ENCODE measurements at regions not wholly inside any gene's neighbourhood (a gene's known extent, or its start where the extent isn't known, plus 50 kb on each side); places are given as distances from the start of the nearest gene placed in this dataset.

- TF ChIP-seq POLR2A (IDR thresholded peaks at IDR 0.05), result no peak
- TF ChIP-seq, protein P1, sequence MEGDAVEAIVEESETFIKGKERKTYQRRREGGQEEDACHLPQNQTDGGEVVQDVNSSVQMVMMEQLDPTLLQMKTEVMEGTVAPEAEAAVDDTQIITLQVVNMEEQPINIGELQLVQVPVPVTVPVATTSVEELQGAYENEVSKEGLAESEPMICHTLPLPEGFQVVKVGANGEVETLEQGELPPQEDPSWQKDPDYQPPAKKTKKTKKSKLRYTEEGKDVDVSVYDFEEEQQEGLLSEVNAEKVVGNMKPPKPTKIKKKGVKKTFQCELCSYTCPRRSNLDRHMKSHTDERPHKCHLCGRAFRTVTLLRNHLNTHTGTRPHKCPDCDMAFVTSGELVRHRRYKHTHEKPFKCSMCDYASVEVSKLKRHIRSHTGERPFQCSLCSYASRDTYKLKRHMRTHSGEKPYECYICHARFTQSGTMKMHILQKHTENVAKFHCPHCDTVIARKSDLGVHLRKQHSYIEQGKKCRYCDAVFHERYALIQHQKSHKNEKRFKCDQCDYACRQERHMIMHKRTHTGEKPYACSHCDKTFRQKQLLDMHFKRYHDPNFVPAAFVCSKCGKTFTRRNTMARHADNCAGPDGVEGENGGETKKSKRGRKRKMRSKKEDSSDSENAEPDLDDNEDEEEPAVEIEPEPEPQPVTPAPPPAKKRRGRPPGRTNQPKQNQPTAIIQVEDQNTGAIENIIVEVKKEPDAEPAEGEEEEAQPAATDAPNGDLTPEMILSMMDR (IDR thresholded peaks at IDR 0.05), result no peak
Observed at GRCh38 chr6:155895641-155896040, 440.0 kb upstream of the NOX3 start.
